ENCODE measurements at regions not wholly inside any gene's neighbourhood (a gene's known extent, or its start where the extent isn't known, plus 50 kb on each side); places are given as distances from the start of the nearest gene placed in this dataset.

DNA sequence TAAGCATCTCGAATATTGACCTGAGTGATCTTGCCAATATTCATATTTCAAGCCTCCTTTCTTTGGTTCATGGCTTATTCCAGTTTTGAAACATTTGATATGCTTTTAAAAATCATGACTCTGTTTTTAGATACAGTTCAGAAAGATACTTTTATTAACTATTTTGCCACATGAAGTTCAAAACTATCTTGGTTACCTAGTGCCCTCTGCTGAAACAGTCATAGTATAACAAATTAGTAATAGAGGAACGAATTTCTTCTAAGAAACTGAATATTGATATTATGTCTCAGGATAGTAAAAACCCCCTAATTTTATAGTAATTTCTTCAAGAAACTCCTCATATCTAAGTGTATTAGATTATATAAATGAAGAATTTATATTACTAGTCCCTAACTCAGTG lies 52.6 kb upstream of the RC3H1 start:
- DNase-seq (ENCODE audit: extremely low spot score) = no peak
- peaks cover 0 to 6% (median 3%) of the 10 kb centered on the region in 4 donors for H3K4me1 ChIP-seq
- H3K4me3 ChIP-seq = no peak overlapping the region
- H3K27ac ChIP-seq (replicated peaks in 1 of 4) = no peak overlapping the region
- intact Hi-C loops (cut with DNase I) = no loop called here
- TF ChIP-seq POLR2A (IDR thresholded peaks at IDR 0.05; ENCODE audit: low read depth) (no peak), EP300 (IDR thresholded peaks at IDR 0.05) (no peak), POLR2AphosphoS5 (IDR thresholded peaks at IDR 0.05) (no peak)
- TF ChIP-seq, protein P1, sequence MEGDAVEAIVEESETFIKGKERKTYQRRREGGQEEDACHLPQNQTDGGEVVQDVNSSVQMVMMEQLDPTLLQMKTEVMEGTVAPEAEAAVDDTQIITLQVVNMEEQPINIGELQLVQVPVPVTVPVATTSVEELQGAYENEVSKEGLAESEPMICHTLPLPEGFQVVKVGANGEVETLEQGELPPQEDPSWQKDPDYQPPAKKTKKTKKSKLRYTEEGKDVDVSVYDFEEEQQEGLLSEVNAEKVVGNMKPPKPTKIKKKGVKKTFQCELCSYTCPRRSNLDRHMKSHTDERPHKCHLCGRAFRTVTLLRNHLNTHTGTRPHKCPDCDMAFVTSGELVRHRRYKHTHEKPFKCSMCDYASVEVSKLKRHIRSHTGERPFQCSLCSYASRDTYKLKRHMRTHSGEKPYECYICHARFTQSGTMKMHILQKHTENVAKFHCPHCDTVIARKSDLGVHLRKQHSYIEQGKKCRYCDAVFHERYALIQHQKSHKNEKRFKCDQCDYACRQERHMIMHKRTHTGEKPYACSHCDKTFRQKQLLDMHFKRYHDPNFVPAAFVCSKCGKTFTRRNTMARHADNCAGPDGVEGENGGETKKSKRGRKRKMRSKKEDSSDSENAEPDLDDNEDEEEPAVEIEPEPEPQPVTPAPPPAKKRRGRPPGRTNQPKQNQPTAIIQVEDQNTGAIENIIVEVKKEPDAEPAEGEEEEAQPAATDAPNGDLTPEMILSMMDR (IDR thresholded peaks at IDR 0.05) = peak; percentile 32 to 53 (median 39)
- no peaks in the 10 kb centered on the region for H3K36me3 ChIP-seq
- no peaks in the 10 kb centered on the region for H3K27me3 ChIP-seq
- no peaks in the 10 kb centered on the region for H3K9me3 ChIP-seq
- WGBS = 39% methylated on average over 2 of the region's 2 CpGs

DNA sequence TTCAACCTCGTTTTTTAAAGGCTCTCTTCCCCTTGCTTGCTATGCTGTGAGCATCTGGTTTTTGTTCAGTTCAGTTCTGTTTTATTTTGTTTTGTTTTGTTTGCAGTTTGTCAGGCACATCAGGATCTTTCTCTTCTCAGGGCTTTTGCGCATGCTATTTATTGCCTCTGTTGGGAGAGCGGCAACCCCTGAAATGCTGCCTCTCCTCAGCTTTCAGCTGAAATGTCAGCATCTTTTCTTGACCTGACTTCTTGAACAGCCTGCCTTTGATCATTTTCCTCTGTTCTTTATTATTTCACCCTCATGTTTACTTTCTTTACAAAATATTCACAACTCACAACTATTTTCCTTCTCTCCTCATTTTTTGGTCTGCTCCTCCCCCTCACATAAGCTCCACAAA lies 50.4 kb upstream of the RC3H1 start:
- Histone ChIP-seq H3K4me3 (no peak overlapping the region), H3K9me3 (no peaks in the 10 kb centered on the region), H3K27me3 (no peaks in the 10 kb centered on the region), H3K27ac (replicated peaks in 1 of 4) (no peak overlapping the region), H3K36me3 (no peaks in the 10 kb centered on the region), H3K4me1 (peaks cover 0 to 6% (median 3%) of the 10 kb centered on the region in 4 donors)
- TF ChIP-seq EP300 (IDR thresholded peaks at IDR 0.05) (no peak), POLR2AphosphoS5 (IDR thresholded peaks at IDR 0.05) (no peak), POLR2A (IDR thresholded peaks at IDR 0.05; ENCODE audit: low read depth) (no peak)
- TF ChIP-seq, protein P1 (IDR thresholded peaks at IDR 0.05) = no peak
- no peak for DNase-seq (ENCODE audit: extremely low spot score)
- WGBS = 66% methylated on average over 3 of the region's 3 CpGs
- intact Hi-C loops (cut with DNase I) = no loop called here

All from esophagus muscularis mucosa (tissue), 4 donors.